GM13976 (cell line): ENCODE measurements at regions not wholly inside any gene's neighbourhood (a gene's known extent, or its start where the extent isn't known, plus 50 kb on each side); places are given as distances from the start of the nearest gene placed in this dataset.

Experiments used
- DNase-seq: peaks from one replicate; pipeline ENCODE4 v3.0.0; 2012; ENCODE audit warnings: low spot score
- in situ Hi-C: fragments of 300-500 bp; cut with MboI; formaldehyde crosslinking; loops from one replicate; pipeline ENCODE4 v1.12.0; 2022; ENCODE audit warnings: low sequenced_read_pairs, mixed read lengths, inconsistent platforms; ENCODE audit not compliant: unreplicated experiment
- TF ChIP-seq, protein P1 (sequence below): IDR thresholded peaks from 2 replicates; pipeline ENCODE4 v1.5.1; 2012; ENCODE audit warnings: borderline replicate concordance, mild to moderate bottlenecking; ENCODE audit not compliant: insufficient read depth; ENCODE audit errors: extremely low read depth, missing control alignments, control extremely low read depth

DNA sequence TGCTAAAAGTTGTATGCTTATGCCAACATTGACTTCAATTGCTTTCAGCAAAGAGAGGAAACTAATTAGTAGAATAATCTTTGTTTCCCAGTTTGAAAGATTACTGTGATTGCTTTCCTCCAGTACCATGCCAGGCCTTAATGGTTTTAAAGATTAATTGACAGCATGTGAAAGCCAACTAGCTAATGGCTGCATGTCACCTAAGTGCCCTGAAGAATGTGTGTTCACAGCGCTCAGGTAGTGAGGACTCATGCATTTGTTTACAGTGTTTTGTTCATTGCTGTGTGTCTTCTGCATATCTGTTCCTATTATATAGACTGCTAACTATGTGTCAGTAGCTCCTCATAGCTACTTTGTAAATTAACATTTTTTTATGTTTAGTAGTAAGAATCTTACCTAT lies 335.6 kb downstream of the LRRIQ3 start:
- DNase-seq: no peak
- in situ Hi-C loops: no loop called here
- TF ChIP-seq, protein P1, sequence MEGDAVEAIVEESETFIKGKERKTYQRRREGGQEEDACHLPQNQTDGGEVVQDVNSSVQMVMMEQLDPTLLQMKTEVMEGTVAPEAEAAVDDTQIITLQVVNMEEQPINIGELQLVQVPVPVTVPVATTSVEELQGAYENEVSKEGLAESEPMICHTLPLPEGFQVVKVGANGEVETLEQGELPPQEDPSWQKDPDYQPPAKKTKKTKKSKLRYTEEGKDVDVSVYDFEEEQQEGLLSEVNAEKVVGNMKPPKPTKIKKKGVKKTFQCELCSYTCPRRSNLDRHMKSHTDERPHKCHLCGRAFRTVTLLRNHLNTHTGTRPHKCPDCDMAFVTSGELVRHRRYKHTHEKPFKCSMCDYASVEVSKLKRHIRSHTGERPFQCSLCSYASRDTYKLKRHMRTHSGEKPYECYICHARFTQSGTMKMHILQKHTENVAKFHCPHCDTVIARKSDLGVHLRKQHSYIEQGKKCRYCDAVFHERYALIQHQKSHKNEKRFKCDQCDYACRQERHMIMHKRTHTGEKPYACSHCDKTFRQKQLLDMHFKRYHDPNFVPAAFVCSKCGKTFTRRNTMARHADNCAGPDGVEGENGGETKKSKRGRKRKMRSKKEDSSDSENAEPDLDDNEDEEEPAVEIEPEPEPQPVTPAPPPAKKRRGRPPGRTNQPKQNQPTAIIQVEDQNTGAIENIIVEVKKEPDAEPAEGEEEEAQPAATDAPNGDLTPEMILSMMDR: no peak

DNA sequence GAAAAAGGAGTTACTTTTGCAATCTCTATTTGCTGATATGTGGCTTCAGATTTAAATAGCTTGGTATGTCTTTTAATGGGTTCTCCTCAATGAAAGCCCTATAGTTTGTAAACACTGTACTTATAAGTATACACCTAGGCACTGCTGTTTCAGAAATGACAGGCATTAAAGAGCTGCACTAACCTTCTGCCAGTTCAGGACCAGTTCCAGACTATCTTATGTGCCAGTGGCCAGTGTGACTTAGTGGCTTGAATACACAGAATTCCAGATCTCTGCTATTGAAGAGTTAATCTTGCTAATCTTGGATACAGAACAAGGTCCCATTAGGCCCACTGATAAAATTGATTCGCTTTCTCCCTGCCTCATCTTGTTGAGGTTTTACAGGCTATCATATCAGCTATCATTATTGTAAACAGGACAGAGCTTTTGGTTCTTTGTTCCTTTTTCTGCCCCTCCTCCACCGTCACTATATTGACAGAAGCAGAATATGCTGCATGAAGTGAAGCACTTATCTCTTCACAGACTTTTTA lies 337.5 kb downstream of the LRRIQ3 start:
- in situ Hi-C loops: no loop called here
- no peak for DNase-seq
- TF ChIP-seq, protein P1: no peak

DNA sequence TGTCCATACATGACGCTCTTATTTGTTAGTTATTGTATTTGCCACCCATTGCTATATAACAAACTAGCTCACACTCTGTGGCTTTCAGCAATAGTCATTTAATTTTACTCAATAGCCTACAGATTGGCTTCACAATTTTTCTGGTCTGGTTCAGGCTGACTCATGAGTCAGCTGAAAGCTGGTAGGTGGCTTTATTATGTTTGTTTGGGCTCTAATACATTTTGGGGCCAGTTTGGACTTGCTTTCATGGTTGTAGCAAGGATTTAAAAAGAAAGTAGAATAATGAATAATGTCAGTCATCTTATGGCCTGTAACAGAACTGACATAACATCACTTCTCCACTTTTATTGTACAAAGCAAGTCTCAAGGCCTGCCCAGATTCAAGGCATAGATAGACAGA lies 338.7 kb downstream of the LRRIQ3 start:
- in situ Hi-C loops: no loop called here

DNA sequence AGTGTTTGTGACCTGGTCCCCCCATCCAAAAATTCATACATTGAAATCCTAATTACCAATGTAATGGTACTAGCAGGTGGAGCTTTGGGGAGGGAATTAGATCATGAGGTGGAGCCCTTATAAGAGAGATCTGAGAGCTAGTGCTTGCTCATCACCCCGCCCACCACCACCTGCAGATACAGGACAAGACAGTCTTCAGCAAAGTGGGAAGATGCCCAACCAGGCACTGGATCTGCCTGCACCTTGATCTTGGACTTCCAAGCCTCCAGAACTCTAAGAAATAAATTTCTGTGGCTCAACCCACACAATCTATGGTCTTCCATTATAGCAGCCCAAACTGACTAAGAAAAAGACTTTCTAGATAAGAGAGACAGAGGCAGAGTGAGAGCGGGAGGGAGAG lies 343.4 kb downstream of the LRRIQ3 start:
- DNase-seq: no peak
- in situ Hi-C loops: no loop called here
- TF ChIP-seq, protein P1: no peak

More for the DNA sequence above, 338.7 kb downstream of the LRRIQ3 start:
- DNase-seq: no peak
- TF ChIP-seq, protein P1: no peak

DNA sequence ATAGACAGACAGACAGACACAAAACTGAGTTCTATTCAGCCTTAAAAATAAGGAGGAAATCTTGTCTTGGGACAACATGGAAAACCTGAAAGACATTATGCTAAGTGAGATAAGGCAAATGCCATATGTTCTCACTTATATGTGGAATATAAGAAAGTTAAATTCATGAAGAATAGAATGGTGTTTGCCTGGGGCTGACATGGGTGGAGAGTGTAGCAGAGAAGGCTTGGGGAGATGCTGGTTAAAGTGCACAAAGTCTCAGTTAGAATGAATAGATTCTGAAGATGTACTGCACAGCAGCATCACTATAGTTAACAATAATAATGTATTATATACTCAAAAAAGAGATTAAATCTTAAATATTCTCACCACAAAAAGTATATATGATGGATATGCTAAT lies 355.5 kb downstream of the LRRIQ3 start:
- no peak for DNase-seq
- in situ Hi-C loops: no loop called here
- TF ChIP-seq, protein P1: no peak

DNA sequence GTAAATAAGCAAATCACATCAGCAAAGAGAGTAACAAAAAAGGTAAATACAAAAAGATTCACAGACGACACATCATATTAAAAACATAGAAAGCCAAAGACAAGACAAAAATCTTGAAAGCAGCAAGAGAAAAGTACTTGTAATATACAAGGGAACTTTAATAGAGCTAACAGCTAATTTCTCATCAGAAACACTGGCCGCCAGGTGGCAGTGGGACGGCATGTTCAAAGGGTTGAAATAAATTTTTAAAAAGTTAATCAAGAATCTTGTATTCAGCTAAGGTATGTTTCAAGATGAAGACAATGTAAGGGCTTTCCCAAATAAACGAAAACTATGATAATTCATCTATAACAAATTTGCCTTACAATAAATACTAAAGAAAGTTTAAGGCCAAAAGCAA lies 358.1 kb downstream of the LRRIQ3 start:
- in situ Hi-C loops: no loop called here
- TF ChIP-seq, protein P1: peak; percentile 16
- no peak for DNase-seq
